Forelimb muscle (tissue), 1 donor: ENCODE measurements at regions not wholly inside any gene's neighbourhood (a gene's known extent, or its start where the extent isn't known, plus 50 kb on each side); places are given as distances from the start of the nearest gene placed in this dataset.

Experiments
- DNase-seq: peaks from one replicate; pipeline ENCODE4 v3.0.0-alpha.2; 2013; ENCODE audit warnings: low read depth

- DNase-seq, result no peak
Measured at GRCh38 chr4:156497486-156497885, 474.1 kb downstream of the PDGFC start.

DNA sequence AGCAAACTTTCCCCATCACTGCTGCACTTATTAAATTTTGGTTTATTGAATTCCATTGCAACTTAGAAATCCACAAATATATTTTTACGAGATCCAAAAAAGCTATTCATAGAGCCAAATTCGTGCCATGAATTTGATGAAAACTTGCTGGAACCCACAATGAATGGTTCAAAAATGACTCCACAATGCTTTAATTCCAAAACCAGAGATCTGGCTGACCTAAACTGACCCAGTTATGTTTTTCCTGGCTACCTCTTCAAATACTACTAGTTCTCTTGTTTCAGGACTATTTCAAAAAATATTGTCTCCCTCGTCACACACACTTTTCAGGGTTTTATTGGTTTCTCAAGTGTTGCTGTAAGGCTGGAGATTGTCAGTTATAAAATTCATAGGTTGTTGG lies 474.8 kb downstream of the PDGFC start:
- DNase-seq, result no peak

- no peak for DNase-seq
Measured at GRCh38 chr4:156495836-156496235, 475.8 kb downstream of the PDGFC start.

- DNase-seq, result no peak
Measured at GRCh38 chr4:156495091-156495490, 476.5 kb downstream of the PDGFC start.

GRCh38 chr4:156493858-156494257 lies 477.7 kb downstream of the PDGFC start:
- no peak for DNase-seq

DNA sequence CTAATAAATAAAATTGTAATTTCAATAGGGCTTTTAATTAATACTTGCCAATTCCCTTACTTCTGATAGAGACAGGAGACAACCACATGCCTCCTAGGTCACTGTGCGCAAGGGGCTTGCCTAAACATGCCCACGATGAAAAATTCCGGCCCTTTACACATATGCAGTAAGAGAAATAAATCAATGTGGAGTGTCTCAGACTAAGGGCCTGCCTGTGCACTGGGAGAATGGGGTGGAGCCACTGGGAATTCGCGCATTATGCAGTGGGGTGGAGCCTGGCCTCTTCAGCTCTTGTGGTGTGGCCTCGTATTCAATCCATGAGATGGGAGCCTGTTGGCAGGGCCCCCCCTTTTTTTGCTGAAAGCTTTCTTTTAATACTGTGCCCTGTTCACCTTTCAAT lies 484.5 kb downstream of the PDGFC start:
- no peak for DNase-seq

DNA sequence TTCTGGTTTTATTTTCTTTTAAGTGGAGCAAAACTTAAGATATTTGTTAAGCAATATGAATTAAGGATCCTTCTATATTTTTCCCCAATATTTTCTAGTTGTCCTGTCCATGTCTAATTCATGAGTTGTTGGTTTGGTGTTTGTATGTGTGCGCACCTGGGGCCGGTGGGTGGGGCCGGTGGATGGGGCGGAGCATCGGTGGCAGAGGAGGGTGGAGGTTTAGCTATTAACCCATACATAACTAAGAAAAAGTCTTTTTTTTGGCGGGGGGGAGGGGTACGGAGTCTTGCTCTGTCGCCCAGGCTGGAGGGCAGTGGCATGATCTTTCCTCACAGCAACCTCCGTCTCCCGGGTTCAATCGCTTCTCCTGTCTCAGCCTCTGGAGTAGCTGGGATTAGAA lies 489.8 kb downstream of the PDGFC start:
- DNase-seq, result no peak

- DNase-seq, result no peak
Measured at GRCh38 chr4:156477636-156478035, 494.0 kb downstream of the PDGFC start.

GRCh38 chr4:156476359-156476758 lies 495.2 kb downstream of the PDGFC start:
- no peak for DNase-seq

DNA sequence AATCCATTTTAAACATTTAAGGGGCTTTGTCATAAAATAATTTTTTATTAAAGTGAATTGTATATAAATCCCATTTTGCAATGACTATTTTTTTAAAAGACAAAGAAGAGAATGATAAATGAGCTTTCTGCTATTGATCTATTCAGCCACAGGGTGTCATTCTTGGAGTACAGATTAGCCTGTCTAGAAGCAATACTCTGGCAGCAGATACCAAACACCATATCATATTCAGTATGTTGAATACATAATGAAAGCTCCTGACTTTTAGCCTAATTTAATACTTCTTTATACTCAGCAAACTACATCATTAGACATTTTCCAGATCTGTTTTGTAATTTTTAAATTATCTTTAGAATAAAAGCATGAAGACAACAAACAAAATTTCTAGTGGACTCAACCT lies 496.3 kb downstream of the PDGFC start:
- DNase-seq, result peak; percentile 6

- DNase-seq, result no peak
Measured at GRCh38 chr4:156473151-156473550, 498.4 kb downstream of the PDGFC start.

DNA sequence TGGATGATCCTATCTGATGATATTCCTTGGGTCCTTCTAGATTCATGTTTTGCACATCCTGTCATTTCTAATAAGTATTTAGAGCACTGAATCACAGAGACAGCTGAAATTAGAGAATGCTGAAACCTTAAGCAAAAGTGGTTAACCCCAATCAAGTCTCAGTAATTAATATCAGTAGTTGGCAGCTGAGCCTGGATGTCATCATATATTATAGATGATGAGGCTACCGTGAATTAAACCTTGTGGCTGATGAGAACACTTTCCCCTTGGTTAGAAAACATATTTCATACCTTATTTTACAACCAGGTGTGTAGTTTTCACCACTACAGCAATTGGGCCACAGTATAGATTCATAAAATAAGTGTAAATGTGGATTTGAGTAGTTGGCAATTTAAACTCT lies 499.0 kb downstream of the PDGFC start:
- DNase-seq, result no peak

DNA sequence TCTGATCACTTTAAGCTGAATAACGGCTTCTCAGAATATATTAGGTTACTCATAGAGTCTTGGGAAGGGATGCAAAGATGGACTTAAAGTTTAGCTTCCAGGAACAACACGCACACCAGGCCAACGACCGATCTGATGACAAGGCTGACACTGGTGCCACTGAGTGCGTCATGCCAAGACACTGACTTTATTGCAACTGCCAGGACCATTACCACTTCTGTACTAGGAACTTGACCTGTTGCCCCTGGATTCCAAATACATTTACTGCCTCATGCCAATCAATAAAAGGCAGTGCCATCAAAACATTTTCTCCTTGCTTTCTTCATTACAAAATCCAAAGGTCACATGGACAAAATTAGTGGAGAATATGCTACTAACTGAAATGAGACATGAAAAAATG lies 505.9 kb upstream of the CTSO start:
- DNase-seq, result no peak

DNA sequence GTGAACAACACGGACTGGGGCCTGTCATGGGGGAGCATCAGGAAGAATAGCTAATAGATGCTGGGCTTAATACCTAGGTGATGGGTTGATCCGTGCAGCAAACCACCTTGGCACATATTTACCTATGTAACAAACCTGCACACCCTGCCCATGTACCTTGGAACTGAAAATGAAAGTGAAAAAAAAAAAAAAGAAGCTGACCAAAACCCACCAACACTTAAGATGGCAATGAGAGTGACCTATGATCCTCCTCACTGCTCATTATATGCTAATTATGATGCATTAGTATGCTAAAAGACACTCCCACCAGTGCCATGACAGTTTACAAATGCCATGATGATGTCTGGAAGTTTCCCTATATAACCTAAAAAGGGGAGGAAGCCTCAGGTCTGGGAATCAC lies 503.2 kb upstream of the CTSO start:
- no peak for DNase-seq

- DNase-seq, result no peak
Measured at GRCh38 chr4:156443488-156443887, 489.8 kb upstream of the CTSO start.

DNA sequence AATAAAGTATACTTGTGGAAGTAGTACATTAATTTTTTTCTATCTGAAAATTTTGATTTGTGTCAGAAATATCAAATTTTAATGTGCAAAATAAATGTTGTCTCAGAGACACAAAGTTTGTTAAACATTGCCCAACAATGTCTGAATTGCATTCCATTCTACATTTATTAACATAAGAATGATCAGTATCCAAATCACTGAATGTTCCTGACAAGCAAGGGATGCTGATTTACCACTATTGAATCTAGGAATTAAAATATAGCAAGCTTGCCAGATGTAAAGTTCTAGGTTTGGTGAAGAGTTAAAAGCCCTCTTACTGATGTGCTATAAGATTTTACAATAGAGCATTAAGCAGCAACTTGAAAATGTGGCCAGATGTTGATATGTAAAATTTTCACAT lies 489.2 kb upstream of the CTSO start:
- DNase-seq, result no peak

- no peak for DNase-seq
Measured at GRCh38 chr4:156439576-156440200, 486.0 kb upstream of the CTSO start.

DNA sequence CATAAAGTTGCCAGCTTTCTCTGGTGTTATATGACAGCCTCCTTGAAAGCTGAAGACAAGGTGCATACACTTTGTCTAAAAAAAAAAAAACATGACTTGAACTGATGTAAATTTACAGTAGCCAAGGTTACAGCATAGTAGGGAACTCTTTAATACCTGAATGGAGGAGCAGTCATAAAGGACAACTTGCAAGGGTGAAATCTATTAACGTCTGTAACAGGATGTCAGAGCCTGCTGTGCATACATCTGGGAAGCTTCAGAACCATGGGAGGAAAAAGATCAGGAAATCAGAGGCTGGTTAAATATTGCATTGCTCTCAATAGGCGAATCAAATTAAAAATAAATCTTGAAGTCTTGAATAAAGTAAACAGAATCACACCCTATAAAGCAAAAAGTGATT lies 484.0 kb upstream of the CTSO start:
- no peak for DNase-seq

DNA sequence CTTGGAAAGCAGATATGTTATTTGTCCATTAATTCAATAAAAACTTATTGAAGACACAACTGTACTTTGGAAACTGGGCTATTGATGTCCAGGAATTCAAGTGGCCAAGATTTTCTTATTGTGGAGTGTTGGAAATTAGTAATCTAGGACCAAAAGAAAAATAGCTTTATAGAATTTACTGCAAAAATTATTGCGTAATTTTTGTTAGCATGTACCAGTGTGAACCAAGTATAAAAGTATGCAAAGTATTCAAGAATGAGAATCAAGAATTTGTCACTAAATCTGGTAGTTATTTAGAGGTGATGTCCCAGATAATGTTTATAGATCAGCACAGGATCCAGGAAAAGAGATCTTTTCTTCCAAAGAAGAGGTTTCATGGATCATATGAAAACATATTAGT lies 468.9 kb upstream of the CTSO start:
- no peak for DNase-seq

DNA sequence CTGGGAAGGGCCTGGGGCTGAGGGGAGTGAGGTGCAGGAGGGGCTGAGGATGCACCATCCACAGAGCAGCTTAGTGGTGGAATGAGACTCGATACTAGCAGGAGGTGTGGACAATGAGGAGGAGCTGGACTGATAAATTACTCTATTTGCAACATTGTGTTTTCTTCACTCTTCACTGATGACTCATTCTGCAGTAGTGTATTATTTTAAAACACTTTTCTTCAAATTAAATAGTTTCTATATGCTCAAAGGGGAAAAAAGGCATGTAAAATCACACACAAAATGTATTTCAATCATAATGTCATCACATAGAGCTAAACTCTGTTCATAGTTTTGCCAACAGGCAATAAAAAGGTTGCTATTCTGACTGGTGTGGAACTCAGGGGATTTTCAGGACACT lies 467.0 kb upstream of the CTSO start:
- DNase-seq, result no peak

DNA sequence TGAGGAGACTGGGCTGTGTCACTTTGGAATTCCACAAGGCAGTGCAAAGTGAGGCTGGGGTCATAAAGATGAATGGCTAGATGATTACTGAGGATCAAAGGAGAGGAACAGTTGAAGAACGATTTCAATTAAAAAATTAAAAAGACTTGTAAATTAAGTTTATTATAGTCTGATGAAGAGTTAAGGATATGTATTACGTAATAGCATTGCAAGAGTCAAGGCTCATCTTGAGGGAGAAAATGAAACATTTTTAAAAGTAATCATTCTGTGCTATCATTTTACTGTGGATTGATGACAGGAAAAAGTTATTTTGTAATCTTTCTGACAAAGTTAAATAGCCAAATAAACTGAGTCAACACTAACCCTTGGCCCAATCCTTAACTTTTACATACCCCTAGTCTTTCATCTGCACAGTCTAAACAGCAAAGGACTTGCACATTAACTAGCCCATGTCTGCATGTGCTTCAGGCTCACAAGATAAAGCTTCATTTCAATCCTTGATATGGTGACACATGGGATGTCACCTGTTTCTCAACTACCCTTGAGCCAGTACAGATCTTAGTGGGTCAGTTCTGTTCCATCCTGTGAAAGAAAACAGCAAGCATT lies 465.5 kb upstream of the CTSO start:
- no peak for DNase-seq

GRCh38 chr4:156414406-156414805 lies 460.7 kb upstream of the CTSO start:
- no peak for DNase-seq

- DNase-seq, result no peak
Measured at GRCh38 chr4:156413239-156414135, 459.8 kb upstream of the CTSO start.
